Activated CD8-positive, alpha-beta memory T cell treated with anti-CD3 and anti-CD28 coated beads for 36 hours (primary cell): ENCODE measurements at regions not wholly inside any gene's neighbourhood (a gene's known extent, or its start where the extent isn't known, plus 50 kb on each side); places are given as distances from the start of the nearest gene placed in this dataset.
"Not testable (repeated sequence)": the region's sequence is repeated elsewhere in the genome, so short reads cannot be mapped to it uniquely, and the experiment has no call there.

Experiments
- CTCF ChIA-PET: fragments of 350-600 bp; sonication (Branson Sonifier 250); formaldehyde crosslinking; loops from one replicate; lab custom pipeline; 2021; ENCODE audit warnings: antibody characterized with exemption; lab: Charles Lee
- POLR2A ChIA-PET: fragments of 350-600 bp; sonication (Branson Sonifier 250); formaldehyde crosslinking; loops from one replicate; lab custom pipeline; 2021; ENCODE audit warnings: antibody characterized with exemption; lab: Charles Lee

DNA sequence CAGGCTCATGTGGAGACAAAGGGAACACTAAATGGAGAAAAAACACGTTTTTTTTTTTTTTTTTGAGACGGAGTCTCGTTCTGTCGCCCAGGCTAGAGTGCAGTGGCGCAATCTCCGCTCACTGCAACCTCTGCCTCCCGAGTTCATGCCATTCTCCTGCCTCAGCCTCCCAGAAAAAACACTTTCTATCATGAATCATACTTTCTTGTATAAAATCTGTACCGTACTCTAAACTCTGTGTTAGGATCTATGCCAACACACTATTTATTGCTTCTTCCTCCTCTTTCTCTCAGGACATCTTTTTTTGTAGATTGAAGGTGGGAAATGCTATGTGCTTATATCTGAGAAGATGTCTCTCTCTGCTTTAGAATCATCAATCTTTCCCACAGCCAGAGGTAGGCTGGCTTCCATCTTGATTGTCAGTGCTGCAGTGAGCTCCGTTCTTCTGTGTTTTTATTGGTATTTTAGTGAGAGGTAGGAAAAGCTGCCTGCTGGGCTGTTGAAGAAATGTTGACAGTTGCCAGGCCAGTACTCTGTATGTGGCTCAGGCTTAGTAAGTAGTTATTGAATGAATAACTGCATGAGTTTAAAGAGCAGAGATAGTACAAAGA is 101.1 kb downstream of the GPR85 start:
- CTCF ChIA-PET: no interaction called here
- POLR2A ChIA-PET: no interaction called here

DNA sequence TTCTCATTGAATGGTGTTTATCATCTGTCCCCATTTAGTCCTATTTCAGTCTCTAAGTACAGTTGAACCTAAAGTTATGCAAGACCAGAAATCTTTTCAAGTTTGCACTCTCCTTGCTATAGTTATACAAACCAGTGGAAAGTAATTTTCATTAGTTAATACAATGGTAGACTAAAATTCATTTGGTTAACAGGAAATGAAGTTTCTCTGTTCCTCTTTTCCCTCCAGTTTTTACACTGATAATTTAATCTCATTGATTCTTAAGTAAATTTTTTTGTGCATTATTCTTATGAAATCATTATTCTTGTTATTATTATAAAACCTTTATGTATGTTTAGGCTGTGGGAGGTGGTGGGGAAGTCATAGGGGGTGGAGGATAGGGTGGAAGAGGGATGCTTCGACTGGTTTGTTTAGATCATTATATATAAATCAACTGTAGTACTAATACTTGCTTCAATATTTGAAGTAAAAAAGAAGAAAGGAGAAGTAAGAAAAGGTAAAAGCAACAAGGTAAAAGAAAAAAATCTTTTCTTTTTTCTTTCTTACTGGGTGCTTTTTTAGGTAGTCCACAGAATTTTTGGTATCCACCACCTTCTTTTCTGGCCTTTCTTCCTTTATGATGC is 104.1 kb downstream of the GPR85 start:
- ChIA-PET CTCF (no interaction called here), POLR2A (no interaction called here)

GRCh38 chr7:112981966-112982365 is 104.7 kb downstream of the GPR85 start:
- ChIA-PET POLR2A (no interaction called here), CTCF (no interaction called here)

DNA sequence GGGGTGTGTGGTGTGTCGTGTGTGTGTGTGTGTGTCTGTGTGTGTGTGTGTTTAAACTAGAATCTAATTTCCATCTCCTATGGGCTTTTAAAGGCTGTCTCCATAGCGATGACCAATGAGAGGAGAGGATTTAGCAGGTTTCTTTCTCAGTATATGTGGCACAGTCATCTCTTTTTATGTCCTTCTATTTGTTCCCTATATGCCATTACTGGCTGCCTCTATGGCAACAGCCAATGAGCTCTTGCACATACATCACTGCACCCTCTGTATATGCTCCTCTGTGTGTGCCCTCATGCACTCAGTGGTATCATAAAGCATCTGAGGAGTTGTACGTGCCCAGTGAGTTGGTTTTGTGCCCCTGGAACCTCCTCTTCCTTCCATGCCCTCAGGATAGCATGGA is 107.6 kb downstream of the GPR85 start:
- CTCF ChIA-PET, POLR2A ChIA-PET: not testable (repeated sequence)

- POLR2A ChIA-PET, CTCF ChIA-PET: not testable (repeated sequence)
These were observed 109.2 kb downstream of the GPR85 start for GRCh38 chr7:112977244-112977955.

- ChIA-PET POLR2A (no interaction called here), CTCF (no interaction called here)
These were observed 115.9 kb downstream of the GPR85 start for GRCh38 chr7:112970771-112971170.

DNA sequence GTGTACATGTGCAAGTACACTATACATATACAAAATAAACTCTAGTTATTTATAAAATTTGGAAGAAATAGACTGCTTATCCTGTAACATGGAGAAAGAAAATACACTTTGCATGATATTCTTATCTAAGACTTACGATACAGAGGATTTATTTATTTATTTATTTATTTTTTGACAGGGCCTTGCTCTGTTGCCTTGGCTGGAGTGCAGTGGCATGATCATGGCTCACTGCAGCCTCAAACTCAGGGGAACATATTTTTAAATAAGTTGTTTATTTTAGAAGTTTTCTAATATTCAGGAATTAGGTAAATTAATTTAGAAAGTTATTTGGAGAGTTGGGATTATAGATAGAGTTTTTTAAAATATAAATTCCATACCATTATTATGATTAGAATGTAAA is 116.7 kb downstream of the GPR85 start:
- CTCF ChIA-PET: no interaction called here
- POLR2A ChIA-PET: no interaction called here

DNA sequence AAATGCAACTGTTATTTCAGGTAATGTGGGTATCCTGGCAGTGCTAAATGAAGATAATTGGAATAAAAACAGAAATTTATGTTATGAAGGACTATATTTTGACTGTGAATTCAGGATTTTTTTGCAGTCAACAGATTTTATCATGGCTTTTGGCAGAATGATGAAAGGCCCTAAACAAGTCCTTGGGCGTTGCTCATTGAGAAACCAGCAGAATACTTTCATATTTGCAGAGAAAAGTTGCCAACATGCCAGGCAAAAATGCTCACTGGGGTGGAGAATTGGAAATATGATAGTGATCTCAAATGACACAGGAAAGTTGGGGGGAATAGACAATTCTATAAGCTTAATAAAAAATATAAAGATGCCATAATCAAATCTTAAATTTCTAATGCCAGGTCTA is 121.1 kb downstream of the GPR85 start:
- ChIA-PET POLR2A (no interaction called here), CTCF (no interaction called here)

- POLR2A ChIA-PET: no interaction called here
- CTCF ChIA-PET: no interaction called here
These were observed 123.0 kb downstream of the GPR85 start for GRCh38 chr7:112963634-112964033.

- ChIA-PET CTCF (no interaction called here), POLR2A (no interaction called here)
These were observed 123.8 kb downstream of the GPR85 start for GRCh38 chr7:112962815-112963214.

DNA sequence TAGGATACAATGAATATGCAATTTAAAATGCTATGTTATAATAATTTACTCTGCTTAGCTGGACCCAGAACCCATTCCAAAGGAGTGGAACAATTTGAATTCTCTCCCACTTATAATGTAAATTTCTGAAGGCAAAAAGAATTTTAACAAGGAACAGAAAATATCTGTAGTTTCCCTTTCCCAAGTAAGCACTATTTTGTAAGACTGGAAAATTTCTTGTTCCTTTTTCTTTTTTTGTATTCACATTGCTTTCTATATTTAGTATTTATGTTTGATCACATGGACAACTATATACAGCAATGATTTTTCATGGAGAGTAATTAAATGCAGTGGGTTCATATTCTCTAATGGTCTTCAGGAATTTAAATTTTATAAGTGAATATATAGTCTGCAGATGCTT is 127.4 kb downstream of the GPR85 start:
- ChIA-PET CTCF (no interaction called here), POLR2A (no interaction called here)

- ChIA-PET CTCF (no interaction called here), POLR2A (no interaction called here)
These were observed 127.9 kb downstream of the GPR85 start for GRCh38 chr7:112958775-112959174.

DNA sequence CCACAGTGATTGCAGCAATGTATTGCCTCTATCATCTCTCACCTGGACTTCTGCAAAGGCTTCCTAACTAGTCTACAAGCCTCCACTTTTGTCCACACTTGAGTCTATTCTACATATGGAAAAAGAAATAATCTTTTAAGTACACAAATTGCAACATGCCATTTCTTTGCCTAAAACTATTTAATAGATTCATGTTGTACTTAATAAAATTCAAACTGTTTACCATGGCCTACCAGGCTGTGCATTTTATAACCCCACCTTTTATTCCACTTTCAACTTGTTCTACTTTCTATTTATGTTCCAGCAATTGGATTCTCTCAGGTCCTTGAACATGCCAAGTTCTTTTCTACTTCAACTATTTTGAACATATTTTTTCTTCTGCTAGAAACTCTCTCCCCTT is 128.7 kb downstream of the GPR85 start:
- POLR2A ChIA-PET: no interaction called here
- CTCF ChIA-PET: no interaction called here

DNA sequence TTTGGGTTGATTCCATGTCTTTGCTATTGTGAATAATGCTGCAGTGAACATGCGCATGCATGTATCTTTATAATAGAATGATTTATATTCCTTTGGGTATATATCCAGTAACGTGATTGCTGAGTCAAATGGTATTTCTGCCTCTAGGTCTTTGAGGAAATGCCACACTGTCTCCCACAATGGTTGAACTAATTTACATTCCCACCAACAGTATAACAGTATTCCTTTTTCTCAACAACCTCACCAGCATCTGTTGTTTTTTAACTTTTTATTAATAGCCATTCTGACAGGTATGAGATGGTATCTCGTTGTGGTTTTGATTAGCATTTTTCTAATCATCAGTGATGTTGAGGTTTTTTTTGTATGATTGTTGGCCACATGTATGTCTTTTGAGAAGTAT is 133.6 kb downstream of the GPR85 start:
- POLR2A ChIA-PET, CTCF ChIA-PET: not testable (repeated sequence)

DNA sequence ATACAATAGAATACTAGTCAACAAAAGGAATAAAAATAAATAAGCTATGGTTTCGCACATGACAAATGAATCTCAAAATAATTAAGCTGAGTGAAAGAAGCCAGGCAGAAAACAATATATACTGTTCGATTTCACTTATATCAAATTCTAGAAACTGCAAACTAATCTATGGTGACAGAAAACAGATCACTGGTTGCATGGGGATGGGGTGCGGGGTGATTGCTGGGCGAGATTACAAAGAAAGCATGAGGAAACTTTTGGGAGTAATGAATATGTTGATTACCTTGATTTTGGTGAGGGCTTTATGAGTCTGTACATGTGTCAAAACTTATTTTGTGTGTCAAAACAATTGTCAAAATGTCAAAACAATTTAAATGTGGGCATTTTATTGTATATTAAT is 135.6 kb downstream of the GPR85 start:
- ChIA-PET POLR2A (no interaction called here), CTCF (no interaction called here)

GRCh38 chr7:112949682-112950081 is 136.9 kb downstream of the GPR85 start:
- POLR2A ChIA-PET, CTCF ChIA-PET: not testable (repeated sequence)

DNA sequence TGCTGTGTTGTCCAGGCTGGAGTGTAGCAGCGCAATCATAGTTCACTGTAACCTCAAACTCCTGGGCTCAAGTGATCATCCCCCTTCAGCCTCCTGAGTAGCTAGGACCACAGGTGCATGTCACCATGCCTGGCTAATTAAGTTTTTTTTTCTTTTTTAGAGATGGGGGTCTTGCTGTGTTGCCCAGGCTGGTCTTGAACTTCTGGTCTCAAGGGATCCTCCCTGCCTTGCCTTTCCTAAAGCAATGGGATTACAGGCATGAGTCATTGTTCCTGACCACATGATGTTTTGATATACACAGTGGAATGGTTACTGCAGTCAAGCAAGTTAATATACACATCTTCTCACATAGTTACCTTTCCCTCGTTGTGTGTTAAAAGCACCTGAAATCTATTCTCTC is 140.3 kb downstream of the GPR85 start:
- POLR2A ChIA-PET: no interaction called here
- CTCF ChIA-PET: no interaction called here

DNA sequence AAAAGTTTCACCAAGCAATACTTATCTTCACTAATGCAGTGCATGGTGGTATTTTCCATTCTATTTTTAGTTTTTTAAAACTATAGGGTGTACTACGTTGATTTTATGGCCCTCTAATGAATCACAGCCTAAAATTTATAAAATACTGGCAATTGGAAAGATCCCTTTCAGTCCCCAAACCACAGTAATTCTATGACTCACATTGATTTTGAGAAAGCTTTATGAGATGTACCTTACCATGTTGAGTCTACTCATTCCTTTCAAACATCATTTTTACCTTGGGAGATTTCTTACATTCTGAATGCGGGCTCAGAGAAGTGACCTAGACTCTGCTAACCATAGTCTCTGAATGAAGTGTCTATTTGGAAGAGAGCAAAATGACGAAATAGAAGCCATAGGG is 141.6 kb downstream of the GPR85 start:
- POLR2A ChIA-PET: no interaction called here
- CTCF ChIA-PET: no interaction called here

DNA sequence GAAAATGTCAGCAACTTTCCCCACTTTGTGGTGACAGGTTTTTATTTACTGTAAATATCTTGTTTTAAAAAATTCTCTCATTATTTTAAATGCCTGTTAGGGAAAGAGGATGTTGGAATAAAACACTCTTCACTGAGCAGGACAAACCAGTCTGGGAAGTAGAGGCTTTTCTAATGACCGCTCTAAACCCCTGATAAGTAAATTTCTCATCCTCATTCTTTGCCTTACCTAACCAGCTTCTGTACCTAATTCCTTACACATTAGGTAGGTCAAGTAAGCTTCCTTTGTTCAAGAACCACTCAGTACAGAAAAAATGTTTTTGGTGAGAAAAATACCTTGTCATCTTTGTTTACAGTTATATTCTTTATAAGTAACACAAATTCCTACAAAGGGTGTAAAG is 143.6 kb downstream of the GPR85 start:
- ChIA-PET CTCF (no interaction called here), POLR2A (no interaction called here)

GRCh38 chr7:112942125-112942524 is 144.5 kb downstream of the GPR85 start:
- POLR2A ChIA-PET, CTCF ChIA-PET: not testable (repeated sequence)

GRCh38 chr7:112940314-112940732 is 146.3 kb downstream of the GPR85 start:
- ChIA-PET POLR2A (interaction anchor here (0.9 kb wide), 1 partner anchor 490 kb away, joined by 4 read pairs; the partner anchor contains the start of gene IFRD1), CTCF (no interaction called here)
